CD8-positive, alpha-beta memory T cell (primary cell): ENCODE measurements at regions not wholly inside any gene's neighbourhood (a gene's known extent, or its start where the extent isn't known, plus 50 kb on each side); places are given as distances from the start of the nearest gene placed in this dataset.

Source experiments
- CTCF ChIA-PET: fragments of 350-600 bp; sonication (Branson Sonifier 250); formaldehyde crosslinking; loops from one replicate; lab custom pipeline; 2021; ENCODE audit warnings: antibody characterized with exemption; lab: Charles Lee
- POLR2A ChIA-PET: fragments of 350-600 bp; sonication (Branson Sonifier 250); formaldehyde crosslinking; loops from one replicate; lab custom pipeline; 2021; ENCODE audit warnings: antibody characterized with exemption; lab: Charles Lee
- DNase-seq, 5 donors: peaks; one replicate each; pipeline versions ENCODE4 v3.0.0 to v3.0.0-alpha.2; 2020 to 2022; ENCODE audit warnings: mixed read lengths in 1 of 5
- H3K27ac ChIP-seq: one replicate; pipeline ENCODE4 v1.7.0; 2013; ENCODE audit warnings: low read depth, mild to moderate bottlenecking, low read length, moderate library complexity
- H3K27me3 ChIP-seq: 2 replicates; pipeline ENCODE4 v1.7.0; 2013; ENCODE audit warnings: low read length, mild to moderate bottlenecking; ENCODE audit not compliant: insufficient read depth, poor library complexity, severe bottlenecking
- H3K36me3 ChIP-seq: 2 replicates; pipeline ENCODE4 v1.7.0; 2013; ENCODE audit warnings: mild to moderate bottlenecking, low read length, moderate library complexity; ENCODE audit not compliant: insufficient read depth
- H3K4me1 ChIP-seq: 2 replicates; pipeline ENCODE4 v1.7.0; 2013; ENCODE audit warnings: mild to moderate bottlenecking, low read length, moderate library complexity; ENCODE audit not compliant: insufficient read depth
- H3K4me3 ChIP-seq: 2 replicates; pipeline ENCODE4 v1.7.0; 2013; ENCODE audit warnings: mild to moderate bottlenecking, low read length
- H3K9me3 ChIP-seq: 2 replicates; pipeline ENCODE4 v1.7.0; 2013; ENCODE audit warnings: mild to moderate bottlenecking, low read length
- H3K27ac Mint-ChIP-seq, 8 donors: one replicate each; pipeline ENCODE4 v1.8.0; 2020 to 2021; ENCODE audit warnings: mixed read lengths in 8 of 8, mild to moderate bottlenecking in 6 of 8, inconsistent platforms in 3 of 8, moderate library complexity in 3 of 8
- H3K27me3 Mint-ChIP-seq, 2 donors: one replicate each; pipeline ENCODE4 v1.8.0; 2020 to 2021; ENCODE audit warnings: mixed read lengths in 2 of 2, mild to moderate bottlenecking in 1 of 2, moderate library complexity in 1 of 2
- H3K36me3 Mint-ChIP-seq, 3 donors: one replicate each; pipeline ENCODE4 v1.8.0; 2020 to 2021; ENCODE audit warnings: mixed read lengths in 3 of 3, inconsistent platforms in 1 of 3, mild to moderate bottlenecking in 1 of 3
- H3K4me1 Mint-ChIP-seq, 3 donors: one replicate each; pipeline ENCODE4 v1.8.0; 2020 to 2021; ENCODE audit warnings: mixed read lengths in 3 of 3, inconsistent platforms in 1 of 3, mild to moderate bottlenecking in 1 of 3
- H3K4me3 Mint-ChIP-seq, 7 donors: one replicate each; pipeline ENCODE4 v1.8.0; 2020 to 2021; ENCODE audit warnings: mixed read lengths in 7 of 7, mild to moderate bottlenecking in 6 of 7, moderate library complexity in 4 of 7, inconsistent platforms in 2 of 7
- H3K9me3 Mint-ChIP-seq, 5 donors: one replicate each; pipeline ENCODE4 v1.8.0; 2020 to 2022; ENCODE audit warnings: mixed read lengths in 5 of 5, mild to moderate bottlenecking in 3 of 5, moderate library complexity in 2 of 5, inconsistent platforms in 1 of 5

GRCh38 chr21:24395320-24395923 lies 1211.9 kb downstream of the MRPL39 start:
- Mint-ChIP-seq H3K27ac (no peak overlapping the region), H3K9me3 (peaks cover 0 to 1% (median 0%) of the 10 kb centered on the region in 5 donors), H3K4me3 (no peak overlapping the region), H3K27me3 (peaks cover 0 to 1% of the 10 kb centered on the region in 2 donors), H3K36me3 (no peaks in the 10 kb centered on the region), H3K4me1 (no peaks in the 10 kb centered on the region)
- H3K27me3 ChIP-seq: no peaks in the 10 kb centered on the region
- no peaks in the 10 kb centered on the region for H3K4me1 ChIP-seq
- H3K9me3 ChIP-seq: no peaks in the 10 kb centered on the region
- no peak for DNase-seq
- no peaks in the 10 kb centered on the region for H3K36me3 ChIP-seq
- no peak overlapping the region for H3K4me3 ChIP-seq
- ChIA-PET CTCF (interaction anchor here (1.5 kb wide), 1 partner anchor 15 kb away, joined by 3 read pairs; no protein-coding TSS in a partner anchor), POLR2A (no interaction called here)
- no peak overlapping the region for H3K27ac ChIP-seq

DNA sequence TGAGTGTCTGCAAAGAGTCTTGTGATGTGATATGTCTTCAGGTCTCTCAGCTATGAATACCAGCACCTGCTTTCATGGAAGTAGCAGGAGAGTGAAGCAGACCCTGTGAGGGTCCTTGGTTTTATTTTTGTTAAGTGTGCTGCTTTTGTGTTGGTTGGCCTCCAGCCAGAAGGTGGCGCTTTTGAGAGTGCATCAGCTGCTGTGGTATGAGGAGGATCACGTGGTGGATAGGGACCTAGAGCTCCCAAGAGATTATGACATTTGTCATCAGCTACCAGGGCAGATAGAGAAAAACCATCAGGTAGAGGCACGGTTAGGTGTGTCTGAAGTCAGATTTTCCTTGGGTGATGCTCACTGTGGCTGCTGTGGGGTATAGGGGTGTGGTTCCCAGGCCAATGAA lies 1232.1 kb downstream of the MRPL39 start:
- H3K27ac ChIP-seq: no peak overlapping the region
- H3K4me1 ChIP-seq: no peaks in the 10 kb centered on the region
- no peaks in the 10 kb centered on the region for H3K36me3 ChIP-seq
- Mint-ChIP-seq H3K4me1 (no peaks in the 10 kb centered on the region), H3K27me3 (no peaks in the 10 kb centered on the region), H3K9me3 (peaks cover 0 to 9% (median 2%) of the 10 kb centered on the region in 5 donors), H3K36me3 (no peaks in the 10 kb centered on the region), H3K4me3 (no peak overlapping the region), H3K27ac (peak overlapping the region in 1 of 8 donors; percentile 69)
- DNase-seq: no peak
- ChIA-PET POLR2A (no interaction called here), CTCF (no interaction called here)
- no peak overlapping the region for H3K4me3 ChIP-seq
- no peaks in the 10 kb centered on the region for H3K9me3 ChIP-seq
- no peaks in the 10 kb centered on the region for H3K27me3 ChIP-seq

DNA sequence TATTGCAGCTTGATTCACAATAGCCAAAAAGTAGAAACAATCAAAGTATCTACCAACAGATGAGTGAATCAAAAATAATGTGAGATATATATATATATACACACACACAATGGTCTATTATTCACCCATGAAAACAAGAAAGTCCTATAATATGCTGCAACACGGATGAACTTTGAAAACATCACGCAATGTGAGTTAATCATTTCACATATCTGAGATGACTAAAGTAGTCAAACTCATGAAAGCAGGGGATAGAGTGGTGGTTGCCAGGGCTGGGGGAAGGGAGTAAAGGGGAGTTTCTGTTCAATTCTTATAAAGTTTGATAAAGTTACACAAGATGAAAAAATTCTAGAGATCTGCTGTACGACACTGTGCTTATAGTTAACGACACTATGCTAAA lies 1234.8 kb downstream of the MRPL39 start:
- Mint-ChIP-seq H3K4me1 (no peaks in the 10 kb centered on the region), H3K4me3 (no peak overlapping the region), H3K27ac (no peak overlapping the region), H3K36me3 (no peaks in the 10 kb centered on the region), H3K9me3 (peaks cover 0 to 6% (median 3%) of the 10 kb centered on the region in 5 donors), H3K27me3 (no peaks in the 10 kb centered on the region)
- H3K4me1 ChIP-seq: no peaks in the 10 kb centered on the region
- ChIA-PET CTCF (no interaction called here), POLR2A (no interaction called here)
- H3K36me3 ChIP-seq: no peaks in the 10 kb centered on the region
- no peak overlapping the region for H3K27ac ChIP-seq
- H3K27me3 ChIP-seq: no peaks in the 10 kb centered on the region
- no peak for DNase-seq
- no peaks in the 10 kb centered on the region for H3K9me3 ChIP-seq
- no peak overlapping the region for H3K4me3 ChIP-seq

DNA sequence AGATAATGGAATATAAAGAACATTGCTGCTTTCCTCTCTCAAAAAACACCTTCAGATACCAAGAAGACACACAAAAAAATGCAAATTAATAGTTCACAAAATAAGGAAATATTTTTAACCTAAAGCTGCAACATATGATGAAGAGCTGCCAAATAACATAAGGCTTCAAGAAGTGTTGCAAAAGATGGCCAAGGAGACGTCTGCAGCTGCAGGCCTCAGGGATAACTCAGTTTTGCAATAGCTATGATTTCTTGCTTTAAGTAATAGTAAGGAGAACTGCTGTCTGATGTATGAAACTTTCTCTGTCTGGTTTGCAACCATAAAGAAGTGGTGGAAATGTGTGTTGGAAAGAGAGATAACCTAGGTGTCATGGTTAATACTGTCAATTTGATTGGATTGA lies 1237.5 kb downstream of the MRPL39 start:
- H3K27ac Mint-ChIP-seq: no peak overlapping the region
- H3K36me3 Mint-ChIP-seq: no peaks in the 10 kb centered on the region
- H3K27me3 Mint-ChIP-seq: no peaks in the 10 kb centered on the region
- Histone ChIP-seq H3K27me3 (no peaks in the 10 kb centered on the region), H3K4me1 (no peaks in the 10 kb centered on the region), H3K36me3 (no peaks in the 10 kb centered on the region), H3K27ac (no peak overlapping the region), H3K9me3 (no peaks in the 10 kb centered on the region), H3K4me3 (no peak overlapping the region)
- no peak for DNase-seq
- H3K4me3 Mint-ChIP-seq: no peak overlapping the region
- no peaks in the 10 kb centered on the region for H3K4me1 Mint-ChIP-seq
- H3K9me3 Mint-ChIP-seq: peaks cover 0 to 7% (median 3%) of the 10 kb centered on the region in 5 donors
- POLR2A ChIA-PET: no interaction called here
- CTCF ChIA-PET: no interaction called here

DNA sequence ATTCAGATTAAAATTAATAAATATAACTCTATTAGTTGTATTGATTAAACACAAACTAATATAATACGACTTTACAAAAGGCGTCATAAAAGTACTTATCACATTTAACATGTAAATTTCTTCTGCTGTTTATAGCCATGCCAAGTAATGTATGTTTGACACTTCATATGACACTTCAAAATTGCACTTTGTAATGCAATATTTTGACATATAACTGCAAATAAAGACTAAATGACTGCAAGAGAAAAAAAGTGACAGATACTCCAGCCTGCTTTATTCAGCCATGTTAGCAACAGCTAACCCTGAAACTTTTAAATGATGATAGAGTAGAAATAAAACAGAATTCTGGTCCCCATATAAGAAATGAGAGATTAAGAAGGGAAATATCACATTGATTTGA lies 1238.0 kb downstream of the MRPL39 start:
- peaks cover 0 to 7% (median under 1%) of the 10 kb centered on the region in 5 donors for H3K9me3 Mint-ChIP-seq
- H3K27me3 ChIP-seq: no peaks in the 10 kb centered on the region
- POLR2A ChIA-PET: no interaction called here

DNA sequence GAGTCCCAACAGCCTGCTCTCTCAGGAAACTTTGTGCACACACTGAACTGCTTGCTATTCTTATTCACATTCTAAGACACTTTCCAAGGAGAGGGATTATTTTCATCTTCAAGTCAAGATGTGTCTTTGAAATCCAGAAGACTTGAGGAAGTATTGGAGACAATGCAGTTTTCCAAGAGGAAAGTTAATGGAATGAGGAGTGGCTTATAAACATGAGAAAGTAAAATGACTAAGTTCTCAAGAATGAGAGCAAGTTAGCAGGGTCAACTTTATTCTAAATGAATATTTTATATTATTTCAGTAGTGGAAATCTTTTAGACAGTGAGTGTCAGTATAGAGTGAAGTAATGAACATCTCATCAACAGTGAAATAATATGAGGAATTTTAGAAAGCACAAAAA lies 1239.3 kb downstream of the MRPL39 start:
- H3K27me3 Mint-ChIP-seq: no peaks in the 10 kb centered on the region
- ChIA-PET POLR2A (no interaction called here), CTCF (no interaction called here)
- H3K36me3 ChIP-seq: no peaks in the 10 kb centered on the region
- H3K4me3 ChIP-seq: no peak overlapping the region
- no peak overlapping the region for H3K27ac ChIP-seq
- H3K36me3 Mint-ChIP-seq: no peaks in the 10 kb centered on the region
- no peaks in the 10 kb centered on the region for H3K27me3 ChIP-seq
- H3K4me1 Mint-ChIP-seq: no peaks in the 10 kb centered on the region
- no peak for DNase-seq
- no peak overlapping the region for H3K27ac Mint-ChIP-seq
- peaks cover 0 to 6% (median 3%) of the 10 kb centered on the region in 5 donors for H3K9me3 Mint-ChIP-seq
- H3K9me3 ChIP-seq: no peaks in the 10 kb centered on the region
- no peaks in the 10 kb centered on the region for H3K4me1 ChIP-seq
- no peak overlapping the region for H3K4me3 Mint-ChIP-seq

More for the DNA sequence above, 1238.0 kb downstream of the MRPL39 start:
- DNase-seq: no peak
- Mint-ChIP-seq H3K4me3 (no peak overlapping the region), H3K36me3 (no peaks in the 10 kb centered on the region), H3K4me1 (no peaks in the 10 kb centered on the region), H3K27ac (no peak overlapping the region), H3K27me3 (no peaks in the 10 kb centered on the region)
- Histone ChIP-seq H3K4me3 (no peak overlapping the region), H3K27ac (no peak overlapping the region), H3K9me3 (no peaks in the 10 kb centered on the region), H3K4me1 (no peaks in the 10 kb centered on the region), H3K36me3 (no peaks in the 10 kb centered on the region)
- CTCF ChIA-PET: no interaction called here

- Mint-ChIP-seq H3K9me3 (peaks cover 0 to 10% (median 2%) of the 10 kb centered on the region in 5 donors), H3K4me3 (no peak overlapping the region), H3K27ac (no peak overlapping the region), H3K27me3 (no peaks in the 10 kb centered on the region), H3K4me1 (no peaks in the 10 kb centered on the region), H3K36me3 (no peaks in the 10 kb centered on the region)
- CTCF ChIA-PET: interaction anchor here (1.1 kb wide), 1 partner anchor 19 kb away, joined by 4 read pairs; no protein-coding TSS in a partner anchor
- Histone ChIP-seq H3K27me3 (no peaks in the 10 kb centered on the region), H3K4me1 (no peaks in the 10 kb centered on the region), H3K9me3 (no peaks in the 10 kb centered on the region), H3K36me3 (no peaks in the 10 kb centered on the region), H3K27ac (no peak overlapping the region), H3K4me3 (no peak overlapping the region)
- POLR2A ChIA-PET: no interaction called here
- DNase-seq: no peak
These were observed 1253.8 kb downstream of the MRPL39 start for GRCh38 chr21:24353492-24353891.

DNA sequence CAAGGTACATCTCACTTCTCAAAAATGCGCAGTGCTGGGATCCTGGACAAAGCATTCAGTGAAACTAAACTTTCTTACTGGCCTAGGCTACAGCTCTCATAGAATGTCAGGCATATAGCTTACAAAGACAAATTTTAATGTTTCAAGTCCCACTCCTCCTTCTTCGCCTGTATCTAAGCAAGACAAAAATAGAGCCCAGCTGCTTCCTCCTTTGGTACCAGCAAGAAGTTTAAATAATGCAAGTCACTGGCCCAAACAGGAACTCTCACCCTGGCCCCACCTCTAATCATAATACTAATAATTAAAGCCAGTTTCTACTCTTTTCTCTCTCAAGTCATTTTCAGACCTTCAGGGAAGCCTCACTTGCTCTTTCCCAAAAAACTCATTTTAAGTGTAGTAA lies 1267.9 kb downstream of the MRPL39 start:
- peaks cover 0 to 5% (median 3%) of the 10 kb centered on the region in 5 donors for H3K9me3 Mint-ChIP-seq
- Histone ChIP-seq H3K4me3 (no peak overlapping the region), H3K4me1 (no peaks in the 10 kb centered on the region), H3K27me3 (no peaks in the 10 kb centered on the region), H3K9me3 (no peaks in the 10 kb centered on the region), H3K27ac (no peak overlapping the region), H3K36me3 (no peaks in the 10 kb centered on the region)
- no peaks in the 10 kb centered on the region for H3K4me1 Mint-ChIP-seq
- DNase-seq: no peak
- ChIA-PET CTCF (no interaction called here), POLR2A (no interaction called here)
- no peaks in the 10 kb centered on the region for H3K36me3 Mint-ChIP-seq
- H3K27ac Mint-ChIP-seq: no peak overlapping the region
- H3K4me3 Mint-ChIP-seq: no peak overlapping the region
- no peaks in the 10 kb centered on the region for H3K27me3 Mint-ChIP-seq
